OCI-LY1 (cell line): ENCODE measurements at regions not wholly inside any gene's neighbourhood (a gene's known extent, or its start where the extent isn't known, plus 50 kb on each side); places are given as distances from the start of the nearest gene placed in this dataset.

Experiments
- CTCF ChIP-seq: fragments of 200-600 bp; sonication (generic), shearing (Covaris generic); IDR thresholded peaks from 2 replicates; pipeline ENCODE4 v1.5.1; 2017; ENCODE audit warnings: mild to moderate bottlenecking, antibody characterized with exemption, low read length, moderate library complexity, mixed read lengths
- EZH2 ChIP-seq: fragments of 200-600 bp; sonication (generic), shearing (Covaris generic); IDR thresholded peaks from 2 replicates; pipeline ENCODE4 v1.8.0; 2017; ENCODE audit warnings: borderline replicate concordance, mixed run types, mild to moderate bottlenecking, antibody characterized with exemption, low read length, moderate library complexity, mixed read lengths

GRCh38 chr4:110877778-110878370 lies 255.0 kb upstream of the PITX2 start:
- TF ChIP-seq EZH2 (no peak), CTCF (no peak)
